GM19023 (cell line): ENCODE measurements at regions not wholly inside any gene's neighbourhood (a gene's known extent, or its start where the extent isn't known, plus 50 kb on each side); places are given as distances from the start of the nearest gene placed in this dataset.
"Not testable (repeated sequence)": the region's sequence is repeated elsewhere in the genome, so short reads cannot be mapped to it uniquely, and the experiment has no call there.

Source experiments
- ATAC-seq: cut with Tn5 transposase; IDR thresholded peaks from one replicate; pipeline ENCODE4 v1.9.1; 2021; ENCODE audit warnings: mild to moderate bottlenecking, moderate library complexity; ENCODE audit not compliant: unreplicated experiment

GRCh38 chr22:25448435-25449051 is 115.9 kb upstream of the GRK3 start:
- ATAC-seq = no peak

- ATAC-seq = no peak
These were observed 114.6 kb upstream of the GRK3 start for GRCh38 chr22:25449781-25450317.

DNA sequence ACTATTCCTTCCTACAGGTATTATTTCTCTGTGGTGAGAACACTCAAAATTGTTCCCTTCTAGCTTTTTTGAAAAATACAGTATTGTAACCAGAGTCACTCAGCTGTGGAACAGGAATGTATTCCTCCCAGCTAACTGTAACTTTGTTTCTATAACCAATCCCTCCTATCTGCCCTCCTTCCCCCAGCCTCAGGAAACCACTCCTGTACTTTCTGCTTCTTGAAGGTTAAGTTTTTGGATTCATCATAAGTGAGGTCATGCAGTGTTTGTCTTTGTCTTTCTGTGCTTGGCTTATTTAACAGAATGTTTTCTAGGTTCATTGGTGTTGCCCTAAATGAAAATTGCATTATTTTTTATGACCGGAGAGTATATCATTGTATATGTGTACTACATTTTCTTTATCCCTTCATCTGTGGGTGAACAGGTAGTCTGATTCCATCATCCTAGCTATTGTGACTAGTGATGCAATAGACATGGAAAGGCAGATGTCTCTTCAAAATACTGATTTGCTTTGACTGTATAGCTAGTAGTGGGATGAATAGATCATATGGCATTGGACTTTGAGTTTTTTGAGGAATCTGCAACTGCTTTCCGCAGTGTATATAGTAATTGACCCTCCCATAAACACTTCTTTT is 112.9 kb upstream of the GRK3 start:
- no peak for ATAC-seq

GRCh38 chr22:25452116-25452700 is 112.3 kb upstream of the GRK3 start:
- ATAC-seq = no peak

- no peak for ATAC-seq
These were observed 111.4 kb upstream of the GRK3 start for GRCh38 chr22:25453058-25453457.

- no peak for ATAC-seq
These were observed 110.9 kb upstream of the GRK3 start for GRCh38 chr22:25453557-25453956.

- not testable (repeated sequence) for ATAC-seq
These were observed 108.0 kb upstream of the GRK3 start for GRCh38 chr22:25456300-25457043.

DNA sequence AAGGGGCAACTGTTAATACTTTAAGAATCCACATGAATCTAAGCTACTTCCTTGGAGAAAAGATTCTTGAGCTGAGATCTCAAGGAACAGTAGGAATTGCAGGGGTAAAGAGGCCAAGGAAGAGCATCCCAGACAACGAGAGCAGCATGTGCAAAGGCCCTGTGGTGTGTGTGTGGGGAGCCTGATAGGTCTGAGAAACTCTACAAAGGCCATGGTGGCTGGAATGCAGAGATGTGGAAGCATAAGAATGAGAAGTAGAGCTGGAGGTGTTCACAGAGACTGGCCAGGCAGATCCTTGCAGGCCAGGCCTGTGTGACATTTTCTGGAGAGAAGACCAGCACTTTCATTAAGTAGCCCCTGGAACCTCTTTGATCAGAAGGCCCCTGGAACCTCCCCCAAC is 105.8 kb upstream of the GRK3 start:
- ATAC-seq = not testable (repeated sequence)

DNA sequence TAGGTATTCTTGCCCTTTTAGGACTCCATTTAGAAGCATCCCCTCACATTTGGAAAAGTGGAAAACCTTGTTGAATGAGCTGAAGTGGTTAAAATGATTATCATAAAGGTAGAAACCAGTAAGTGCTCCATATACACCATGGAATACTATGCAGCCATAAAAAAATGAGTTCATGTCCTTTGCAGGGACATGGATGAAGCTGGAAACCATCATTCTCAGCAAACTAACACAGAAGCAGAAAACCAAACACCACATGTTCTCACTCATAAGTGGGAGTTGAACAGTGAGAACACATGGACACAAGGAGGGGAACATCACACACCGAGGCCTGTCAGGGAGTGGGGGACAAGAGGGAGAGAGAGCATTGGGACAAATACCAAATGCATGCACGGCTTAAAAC is 103.8 kb upstream of the GRK3 start:
- ATAC-seq = not testable (repeated sequence)

DNA sequence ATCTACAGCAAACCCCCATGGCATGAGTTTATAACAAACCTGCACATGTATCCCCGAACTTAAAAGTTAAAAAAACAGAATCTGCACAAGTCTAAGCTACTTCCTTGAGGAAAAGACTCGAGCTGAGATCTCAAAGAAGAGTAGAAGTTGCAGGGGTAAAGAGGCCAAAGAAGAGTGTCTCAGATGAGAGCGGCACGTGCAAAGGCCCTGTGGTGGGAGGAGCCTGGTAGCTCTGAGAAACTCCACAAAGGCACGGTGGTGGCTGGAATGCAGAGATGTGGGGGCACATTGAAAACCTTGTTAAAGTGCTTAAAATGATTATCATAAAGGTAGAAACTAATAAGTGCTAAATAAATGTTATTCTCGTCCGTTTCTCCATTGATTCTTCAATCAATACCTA is 103.2 kb upstream of the GRK3 start:
- no peak for ATAC-seq

- not testable (repeated sequence) for ATAC-seq
These were observed 101.8 kb upstream of the GRK3 start for GRCh38 chr22:25462474-25463346.

DNA sequence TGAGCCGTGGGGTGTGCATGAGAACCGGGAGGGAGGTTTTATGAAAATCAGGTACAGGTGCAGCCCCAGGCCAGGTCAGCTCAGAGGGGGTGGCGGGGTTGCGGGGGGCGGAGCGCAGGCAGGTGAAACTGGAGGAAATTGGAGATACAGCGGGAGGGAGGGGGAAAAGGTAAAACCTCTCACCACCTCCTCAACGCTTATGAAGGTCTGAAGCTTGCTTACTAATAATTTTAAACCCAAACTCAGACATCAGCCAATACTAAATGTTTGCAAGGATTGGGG is 101.2 kb upstream of the GRK3 start:
- not testable (repeated sequence) for ATAC-seq

- ATAC-seq = not testable (repeated sequence)
These were observed 100.1 kb upstream of the GRK3 start for GRCh38 chr22:25464326-25464725.

- ATAC-seq = no peak
These were observed 98.5 kb upstream of the GRK3 start for GRCh38 chr22:25465949-25466348.

GRCh38 chr22:25472382-25472781 is 92.1 kb upstream of the GRK3 start:
- ATAC-seq = no peak

DNA sequence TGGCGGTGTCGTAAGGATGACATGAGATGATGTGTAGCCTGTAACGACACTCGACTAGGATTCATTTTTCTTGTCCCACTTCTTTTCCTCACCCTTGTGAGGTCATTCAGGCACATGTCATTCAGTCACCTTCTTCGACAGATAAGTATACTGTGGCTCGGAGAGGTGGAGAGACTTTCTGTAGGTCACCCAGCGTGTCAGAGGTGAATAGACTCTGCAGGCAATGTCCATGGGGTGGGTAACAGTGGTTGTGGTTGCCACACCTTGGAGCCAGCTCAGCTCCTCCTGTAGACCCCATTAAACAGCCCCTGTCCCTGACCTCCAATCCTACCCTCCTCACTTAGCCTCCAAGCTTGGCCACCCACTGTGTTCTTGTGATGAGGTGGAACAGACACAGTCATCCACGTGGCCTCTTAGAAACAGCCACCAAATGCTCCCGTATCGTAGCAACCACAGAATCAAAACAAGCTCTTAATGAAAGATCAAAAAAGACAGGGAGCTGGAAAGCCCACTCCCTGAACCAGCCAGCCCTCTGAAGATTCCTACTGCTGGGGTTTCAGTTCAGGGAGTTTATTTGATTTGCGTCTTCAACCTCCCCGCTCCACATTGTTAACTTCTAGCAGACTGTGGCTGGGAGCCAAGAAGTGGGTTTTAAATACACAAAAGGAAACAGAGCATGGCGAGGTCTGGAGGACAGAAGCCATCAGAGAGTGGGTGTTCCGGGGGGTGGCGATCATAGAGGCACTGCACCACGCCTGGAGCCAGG is 89.0 kb upstream of the GRK3 start:
- no peak for ATAC-seq

DNA sequence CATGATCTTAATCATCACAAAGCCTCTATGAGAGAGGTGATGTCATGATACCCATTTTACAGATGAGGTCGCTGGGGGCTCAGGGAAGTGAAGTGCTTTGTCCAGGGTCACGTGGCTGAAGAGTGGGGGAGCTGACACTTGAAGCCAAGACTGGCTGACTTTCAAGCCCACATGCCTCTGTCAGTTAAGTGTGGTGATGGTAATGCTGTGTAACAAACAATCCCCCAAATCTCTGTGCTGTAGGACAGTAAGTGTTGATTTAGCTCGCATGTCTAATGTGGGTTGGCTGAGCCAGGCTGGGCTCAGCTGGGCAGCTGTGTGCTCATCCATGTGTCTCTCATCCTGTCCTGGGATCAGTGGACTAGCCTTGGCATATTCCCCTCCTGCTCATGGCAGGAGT is 87.1 kb upstream of the GRK3 start:
- no peak for ATAC-seq

DNA sequence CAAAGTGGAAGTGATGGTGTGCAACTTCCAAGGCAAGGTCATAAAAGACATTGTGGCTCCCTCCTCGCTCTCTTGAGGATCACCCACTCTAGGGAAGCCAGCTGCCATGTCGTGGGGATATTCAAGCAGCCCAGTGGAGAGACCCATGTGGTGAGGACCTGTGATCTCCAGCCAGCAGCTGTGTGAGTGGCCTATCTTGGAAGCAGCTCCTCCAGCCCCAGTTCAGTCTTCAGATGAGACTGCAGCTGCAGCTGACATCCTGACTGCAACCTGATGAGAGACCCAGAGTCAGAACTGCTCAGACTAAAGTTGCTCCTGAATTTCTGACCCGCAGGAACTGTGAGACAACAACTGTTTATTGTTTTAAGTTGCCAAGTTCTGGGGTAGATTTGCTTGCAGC is 86.4 kb upstream of the GRK3 start:
- no peak for ATAC-seq

DNA sequence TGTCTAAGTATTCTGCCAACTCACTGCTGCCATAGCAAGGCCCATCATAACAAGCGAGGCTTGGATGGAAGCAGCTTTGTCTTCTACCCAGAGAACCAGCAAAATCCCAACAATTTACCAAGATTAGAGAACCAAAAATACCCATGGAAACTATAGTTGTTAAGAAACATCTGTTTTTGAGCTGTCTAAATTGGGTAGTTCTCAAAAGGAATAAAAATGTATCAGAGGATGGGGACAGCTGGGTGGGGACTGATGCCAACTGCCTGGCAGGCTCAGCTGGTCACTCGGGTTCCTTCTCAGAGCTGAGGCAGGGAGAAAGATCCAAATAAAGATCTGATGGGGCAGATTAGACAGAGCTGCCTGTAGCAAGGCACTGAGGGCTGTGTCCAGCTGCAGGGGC is 85.9 kb upstream of the GRK3 start:
- ATAC-seq = no peak

DNA sequence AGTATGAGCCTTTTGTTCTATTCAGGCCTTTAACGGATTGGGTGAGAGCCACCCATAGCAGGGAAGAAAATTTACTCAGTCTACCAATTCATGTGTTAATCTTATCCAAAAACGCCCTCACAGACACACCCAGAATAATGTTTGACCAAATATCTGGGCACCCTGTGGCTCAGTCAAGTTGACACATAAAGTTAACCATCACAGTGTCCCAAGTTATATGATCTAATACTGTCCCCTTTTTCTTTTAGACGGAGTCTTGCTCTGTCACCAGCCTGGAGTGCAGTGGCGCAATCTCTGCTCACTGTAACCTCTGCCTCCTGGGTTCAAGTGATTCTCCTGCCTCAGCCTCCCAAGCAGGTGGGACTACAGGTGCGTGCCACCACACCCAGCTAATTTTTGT is 83.6 kb upstream of the GRK3 start:
- ATAC-seq = not testable (repeated sequence)
